ENCODE measurements at regions not wholly inside any gene's neighbourhood (a gene's known extent, or its start where the extent isn't known, plus 50 kb on each side); places are given as distances from the start of the nearest gene placed in this dataset.

DNA sequence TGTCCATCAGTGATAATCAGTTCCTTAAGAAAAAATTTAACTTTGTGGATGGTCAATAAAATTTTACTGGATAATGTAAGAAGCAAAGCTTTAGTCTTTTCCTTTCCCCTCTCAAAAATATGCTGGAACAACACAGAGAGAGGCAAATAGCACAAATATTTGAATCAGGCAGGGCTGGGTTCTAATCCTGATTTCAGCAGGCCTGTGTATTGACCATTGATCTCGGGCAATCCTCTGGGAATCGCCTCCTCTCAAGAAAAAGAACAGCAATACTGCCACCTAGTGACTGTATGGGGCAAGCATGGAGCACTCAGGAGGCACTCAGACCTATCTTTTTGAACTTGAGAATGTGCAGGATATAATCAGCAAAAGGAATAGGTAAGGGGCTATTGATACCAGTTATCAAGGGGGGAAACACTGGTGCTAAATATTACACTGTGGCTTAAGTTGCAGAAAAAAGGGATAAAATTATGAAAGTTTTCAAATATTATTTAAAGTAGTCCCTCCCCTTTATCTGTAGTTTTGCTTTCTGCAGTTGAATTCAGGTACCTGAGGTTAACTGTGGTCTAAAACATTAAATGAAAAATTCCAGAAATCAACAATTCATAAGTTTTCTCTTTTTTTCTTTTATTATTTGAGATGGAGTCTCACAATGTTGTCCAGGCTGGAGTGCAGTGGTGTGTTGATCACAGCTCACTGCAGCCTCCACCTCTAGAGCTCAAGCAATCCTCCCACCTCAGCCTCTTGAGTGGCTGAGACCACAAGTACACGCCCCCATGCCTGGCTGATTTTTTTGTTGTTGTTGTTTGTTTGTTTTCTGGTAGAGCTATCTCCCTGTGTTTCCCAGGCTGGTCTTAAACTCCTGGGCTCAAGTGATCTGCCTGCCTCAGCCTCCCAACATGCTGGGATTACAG is 91.8 kb upstream of the NHSL1 start (continued):
- TF ChIP-seq CERS6 (CRISPR knock-in tag; IDR thresholded peaks at IDR 0.05) (no peak), IKZF1 (IDR thresholded peaks at IDR 0.05) (no peak), ZNF296 (CRISPR knock-in tag; conservative IDR thresholded peaks at IDR 0.05) (no peak), PBX3 (CRISPR knock-in tag; IDR thresholded peaks at IDR 0.05; ENCODE audit: borderline replicate concordance) (no peak), SETDB1 (CRISPR knock-in tag; IDR thresholded peaks at IDR 0.05; ENCODE audit: borderline replicate concordance) (no peak), EED (CRISPR knock-in tag; IDR thresholded peaks at IDR 0.05) (no peak), TERF1 (CRISPR knock-in tag; IDR thresholded peaks at IDR 0.05) (no peak), ZNF468 (CRISPR knock-in tag; IDR thresholded peaks at IDR 0.05) (no peak), FOXP4 (CRISPR knock-in tag; IDR thresholded peaks at IDR 0.05) (no peak), SRSF1 (optimal IDR thresholded peaks at IDR 0.05; ENCODE audit: low read depth, low read length) (no peak), ZNF782 (CRISPR knock-in tag; IDR thresholded peaks at IDR 0.05; ENCODE audit: borderline replicate concordance) (no peak), PLRG1 (conservative IDR thresholded peaks at IDR 0.05) (no peak), ZNF484 (CRISPR knock-in tag; IDR thresholded peaks at IDR 0.05; ENCODE audit: borderline replicate concordance, low read depth) (no peak), ETV5 (CRISPR knock-in tag; IDR thresholded peaks at IDR 0.05; ENCODE audit: borderline replicate concordance) (no peak), ZSCAN31 (CRISPR knock-in tag; IDR thresholded peaks at IDR 0.05; ENCODE audit: low read depth) (no peak), BRCA1 (CRISPR knock-in tag; IDR thresholded peaks at IDR 0.05) (no peak), KLF12 (CRISPR knock-in tag; IDR thresholded peaks at IDR 0.05; ENCODE audit: borderline replicate concordance) (no peak), ZNF652 (CRISPR knock-in tag; IDR thresholded peaks at IDR 0.05; ENCODE audit: borderline replicate concordance, low read depth) (peak; percentile 17; the same call in 1 of the 2 replicates), DNMT3B (CRISPR knock-in tag; conservative IDR thresholded peaks at IDR 0.05) (no peak), HOXA5 (CRISPR knock-in tag; IDR thresholded peaks at IDR 0.05) (peak; percentile 40; the same call in 1 of the 2 replicates), ZNF432 (CRISPR knock-in tag; IDR thresholded peaks at IDR 0.05; ENCODE audit: borderline replicate concordance) (no peak)
- TF ChIP-seq, protein P1, sequence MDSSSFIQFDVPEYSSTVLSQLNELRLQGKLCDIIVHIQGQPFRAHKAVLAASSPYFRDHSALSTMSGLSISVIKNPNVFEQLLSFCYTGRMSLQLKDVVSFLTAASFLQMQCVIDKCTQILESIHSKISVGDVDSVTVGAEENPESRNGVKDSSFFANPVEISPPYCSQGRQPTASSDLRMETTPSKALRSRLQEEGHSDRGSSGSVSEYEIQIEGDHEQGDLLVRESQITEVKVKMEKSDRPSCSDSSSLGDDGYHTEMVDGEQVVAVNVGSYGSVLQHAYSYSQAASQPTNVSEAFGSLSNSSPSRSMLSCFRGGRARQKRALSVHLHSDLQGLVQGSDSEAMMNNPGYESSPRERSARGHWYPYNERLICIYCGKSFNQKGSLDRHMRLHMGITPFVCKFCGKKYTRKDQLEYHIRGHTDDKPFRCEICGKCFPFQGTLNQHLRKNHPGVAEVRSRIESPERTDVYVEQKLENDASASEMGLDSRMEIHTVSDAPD (CRISPR knock-in tag; IDR thresholded peaks at IDR 0.05): no peak
- TF ChIP-seq, protein P2, sequence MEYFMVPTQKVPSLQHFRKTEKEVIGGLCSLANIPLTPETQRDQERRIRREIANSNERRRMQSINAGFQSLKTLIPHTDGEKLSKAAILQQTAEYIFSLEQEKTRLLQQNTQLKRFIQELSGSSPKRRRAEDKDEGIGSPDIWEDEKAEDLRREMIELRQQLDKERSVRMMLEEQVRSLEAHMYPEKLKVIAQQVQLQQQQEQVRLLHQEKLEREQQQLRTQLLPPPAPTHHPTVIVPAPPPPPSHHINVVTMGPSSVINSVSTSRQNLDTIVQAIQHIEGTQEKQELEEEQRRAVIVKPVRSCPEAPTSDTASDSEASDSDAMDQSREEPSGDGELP (IDR thresholded peaks at IDR 0.05; ENCODE audit: borderline replicate concordance, low read depth): no peak
